Endothelial cell of umbilical vein (primary cell): ENCODE measurements at regions not wholly inside any gene's neighbourhood (a gene's known extent, or its start where the extent isn't known, plus 50 kb on each side); places are given as distances from the start of the nearest gene placed in this dataset.

Experiments used
- BruUV-seq: library from RNA; stranded (reverse); fragments of 400-500 nt; replicated peaks from 2 replicates; lab custom pipeline; 2021; lab: Mats Ljungman, UMichigan
- CTCF ChIA-PET: fragments of 300-600, 350-600 bp; sonication (Branson Sonifier 250); formaldehyde crosslinking; loops from one replicate; lab custom pipeline; 2021; ENCODE audit warnings: antibody characterized with exemption, inconsistent platforms; lab: Charles Lee
- POLR2A ChIA-PET: fragments of 300-600, 350-600 bp; sonication (Branson Sonifier 250); formaldehyde crosslinking; loops from one replicate; lab custom pipeline; 2021; ENCODE audit warnings: antibody characterized with exemption, inconsistent platforms; lab: Charles Lee
- DNase-seq: peaks from one replicate; pipeline ENCODE4 v3.0.0-alpha.2; 2011; ENCODE audit warnings: low read depth, low spot score
- FAIRE-seq: peaks from 2 replicates; lab custom pipeline; 2011; peaks lifted over from hg19 to GRCh38; lab: Jason Lieb, UNC
- H2AFZ ChIP-seq: 2 replicates; pipeline ENCODE4 v1.6.0; 2012; ENCODE audit warnings: low read depth, low read length, control low read depth, inconsistent platforms
- H3K27ac ChIP-seq: 2 replicates; pipeline ENCODE4 v1.5.1; 2011; ENCODE audit warnings: low read depth, mild to moderate bottlenecking, control low read depth, low read length, moderate library complexity; ENCODE audit not compliant: insufficient read depth
- H3K27me3 ChIP-seq, 2 experiments: 2 replicates each; pipeline versions ENCODE4 v1.6.0 to v1.6.1; 2011; ENCODE audit warnings: low read length in 2 of 2, mixed read lengths in 1 of 2; ENCODE audit not compliant: control insufficient read depth in 2 of 2, insufficient read depth in 2 of 2
- H3K36me3 ChIP-seq, 2 experiments: 2 replicates in 1 of 2; 3 replicates in 1 of 2; pipeline ENCODE4 v1.5.1; 2011; ENCODE audit warnings: low read length in 2 of 2, mild to moderate bottlenecking in 1 of 2, moderate library complexity in 1 of 2; ENCODE audit not compliant: control insufficient read depth in 2 of 2, insufficient read depth in 2 of 2; ENCODE audit errors: extremely low read depth in 1 of 2
- H3K4me1 ChIP-seq: 3 replicates; pipeline ENCODE4 v1.5.1; 2011; ENCODE audit warnings: mild to moderate bottlenecking, low read length; ENCODE audit not compliant: control insufficient read depth, insufficient read depth; ENCODE audit errors: extremely low read depth
- H3K4me2 ChIP-seq: 2 replicates; pipeline ENCODE4 v1.6.1; 2011; ENCODE audit warnings: low read length, control low read depth, mixed read lengths; ENCODE audit not compliant: insufficient read depth
- H3K4me3 ChIP-seq, 3 experiments: fragments of 200-600 bp in 1 of 3; sonication (generic), shearing (Covaris generic) in 1 of 3; replicated peaks in 1 of 3; 2 replicates each; pipeline ENCODE4 v1.5.1; 2011 to 2016; ENCODE audit warnings: control low read depth in 3 of 3, low read length in 3 of 3, mild to moderate bottlenecking in 2 of 3, inconsistent platforms in 1 of 3, low read depth in 1 of 3, moderate library complexity in 1 of 3; ENCODE audit not compliant: insufficient read depth in 1 of 3
- H3K79me2 ChIP-seq: 2 replicates; pipeline ENCODE4 v1.6.0; 2012; ENCODE audit warnings: low read length, inconsistent platforms; ENCODE audit not compliant: control insufficient read depth, insufficient read depth
- H3K9ac ChIP-seq: replicated peaks from 2 replicates; pipeline ENCODE3; 2011; ENCODE audit warnings: low read length, control low read depth; ENCODE audit not compliant: insufficient read depth; ENCODE audit errors: extremely low read depth
- H3K9me1 ChIP-seq: replicated peaks from 3 replicates; pipeline ENCODE4 v1.6.0; 2011; ENCODE audit warnings: mild to moderate bottlenecking, low read length; ENCODE audit not compliant: control insufficient read depth, insufficient read depth; ENCODE audit errors: extremely low read depth
- H3K9me3 ChIP-seq: replicated peaks from 2 replicates; pipeline ENCODE4 v1.5.1; 2012; ENCODE audit warnings: low read length, inconsistent platforms; ENCODE audit not compliant: control insufficient read depth, insufficient read depth
- H4K20me1 ChIP-seq: replicated peaks from 2 replicates; pipeline ENCODE3; 2011; ENCODE audit warnings: mild to moderate bottlenecking, low read length; ENCODE audit not compliant: control insufficient read depth, insufficient read depth; ENCODE audit errors: extremely low read depth
- CTCF ChIP-seq, 2 donors: IDR thresholded peaks; 1 replicate in 1 of 2; 2 replicates in 1 of 2; pipeline ENCODE4 v1.5.1; 2011; ENCODE audit warnings: low read length in 2 of 2, mild to moderate bottlenecking in 2 of 2, moderate library complexity in 2 of 2, control low read depth in 1 of 2, inconsistent platforms in 1 of 2, low read depth in 1 of 2; ENCODE audit not compliant: insufficient read depth in 1 of 2; ENCODE audit errors: extremely low read depth in 1 of 2
- EZH2 ChIP-seq: IDR thresholded peaks from 2 replicates; pipeline ENCODE4 v1.6.1; 2012; ENCODE audit warnings: borderline replicate concordance, low read depth, mild to moderate bottlenecking, moderate library complexity, low read length, inconsistent platforms; ENCODE audit not compliant: severe bottlenecking
- FOS ChIP-seq: IDR thresholded peaks from 2 replicates; pipeline ENCODE4 v1.6.1; 2011; ENCODE audit warnings: mild to moderate bottlenecking, low read length, moderate library complexity, borderline replicate concordance; ENCODE audit not compliant: insufficient read depth
- GATA2 ChIP-seq: IDR thresholded peaks from 2 replicates; pipeline ENCODE4 v1.7.0; 2011; ENCODE audit warnings: low read depth, mild to moderate bottlenecking, moderate library complexity, mixed read lengths, low read length; ENCODE audit not compliant: insufficient read length, insufficient read depth
- JUN ChIP-seq: IDR thresholded peaks from 2 replicates; pipeline ENCODE4 v1.6.1; 2011; ENCODE audit warnings: borderline replicate concordance, low read depth; ENCODE audit not compliant: insufficient read length, insufficient read depth
- MAX ChIP-seq: IDR thresholded peaks from 2 replicates; pipeline ENCODE4 v1.6.1; 2011; ENCODE audit not compliant: insufficient read depth, insufficient read length
- MYC ChIP-seq: IDR thresholded peaks from one replicate; pipeline ENCODE4 v1.6.1; 2011; ENCODE audit warnings: mild to moderate bottlenecking, low read depth, low read length
- POLR2A ChIP-seq: IDR thresholded peaks from 2 replicates; pipeline ENCODE4 v1.6.1; 2012; ENCODE audit warnings: low read depth, mild to moderate bottlenecking, control low read depth, low read length
- POLR2AphosphoS5 ChIP-seq: IDR thresholded peaks from 2 replicates; pipeline ENCODE4 v1.6.1; 2012; ENCODE audit warnings: low read depth, mild to moderate bottlenecking, control low read depth, low read length, moderate library complexity; ENCODE audit not compliant: insufficient read depth
- dilution Hi-C: fragments of 300-500 bp; cut with MboI; formaldehyde crosslinking; loops from one replicate; pipeline ENCODE4 v1.15.0; 2019; ENCODE audit warnings: low sequenced_read_pairs; ENCODE audit not compliant: extremely low pct_ligation_motif_present
- intact Hi-C: fragments of 100-400 bp; cut with micrococcal nuclease; formaldehyde crosslinking; loops from one replicate; pipeline ENCODE4 v1.10.0; 2022

DNA sequence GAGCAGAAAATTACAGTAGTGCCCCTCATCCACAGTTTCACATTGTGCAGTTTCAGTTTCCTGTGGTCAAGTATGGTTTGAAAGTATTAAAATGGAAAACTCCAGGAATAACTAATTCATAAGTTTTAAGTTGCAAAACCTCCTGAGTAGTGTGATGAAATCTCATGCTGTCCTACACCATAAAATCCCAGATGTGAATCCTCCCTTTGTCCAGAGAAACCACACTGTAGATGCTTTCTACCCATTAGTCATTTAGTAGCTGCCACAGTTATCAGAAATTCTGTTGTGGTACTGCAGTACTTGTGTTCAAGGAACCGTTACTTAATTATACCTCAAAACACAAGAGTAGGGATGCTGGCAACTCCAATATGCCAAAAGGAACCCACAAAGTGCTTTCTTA, 74.7 kb downstream of the PTCHD4 start:
- Histone ChIP-seq H3K27ac (no peak overlapping the region), H2AFZ (no peak overlapping the region), H3K4me1 (no peaks in the 10 kb centered on the region), H3K4me3 (no peak overlapping the region), H3K9ac (no peak overlapping the region), H3K36me3 (no peaks in the 10 kb centered on the region), H3K9me1 (no peaks in the 10 kb centered on the region), H4K20me1 (no peaks in the 10 kb centered on the region), H3K27me3 (no peaks in the 10 kb centered on the region), H3K4me2 (no peak overlapping the region), H3K9me3 (no peaks in the 10 kb centered on the region), H3K79me2 (no peaks in the 10 kb centered on the region)
- no peak for TF ChIP-seq FOS
- DNase-seq (no peak), FAIRE-seq (no peak)
- no TSS peak for BruUV-seq
- POLR2A ChIA-PET, result no interaction called here
- intact Hi-C loops (no loop called here), dilution Hi-C loops (no loop called here)
- CTCF ChIA-PET, result no interaction called here

DNA sequence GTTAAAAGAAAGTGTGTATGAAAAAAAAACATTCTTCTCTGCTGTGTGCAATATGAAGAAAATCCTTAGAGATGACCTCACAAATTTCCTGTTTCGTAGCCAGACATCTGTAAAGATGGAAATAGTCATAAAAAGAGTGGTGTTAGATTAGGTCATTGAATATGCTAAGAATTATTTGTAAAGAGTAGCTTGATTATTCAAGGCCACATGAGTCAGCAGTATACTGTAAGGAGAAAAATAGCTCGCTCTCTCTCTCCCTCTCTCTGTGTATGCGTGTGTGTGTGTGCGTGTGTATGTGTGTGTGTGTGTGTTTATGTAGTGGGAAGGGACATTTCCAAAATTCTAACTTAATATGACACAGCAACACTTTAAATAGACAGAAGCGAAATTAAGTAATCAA, 78.8 kb downstream of the PTCHD4 start:
- FAIRE-seq (no peak), DNase-seq (peak; percentile 77)
- H3K4me3 ChIP-seq, result no peak overlapping the region
- no peaks in the 10 kb centered on the region for H3K9me3 ChIP-seq
- POLR2A ChIA-PET, result no interaction called here
- H3K4me1 ChIP-seq, result no peaks in the 10 kb centered on the region
- no peaks in the 10 kb centered on the region for H4K20me1 ChIP-seq
- dilution Hi-C loops, result no loop called here
- H3K27me3 ChIP-seq, result no peaks in the 10 kb centered on the region
- no TSS peak for BruUV-seq
- H3K4me2 ChIP-seq, result no peak overlapping the region
- no peak overlapping the region for H3K27ac ChIP-seq
- no peaks in the 10 kb centered on the region for H3K9me1 ChIP-seq
- no peaks in the 10 kb centered on the region for H3K36me3 ChIP-seq
- no peak overlapping the region for H3K9ac ChIP-seq
- CTCF ChIA-PET, result interaction anchor here (0.8 to 1.3 kb wide), 3 partner anchors 9 to 14 kb away, joined by 3 to 4 read pairs (median 4); no protein-coding TSS in a partner anchor
- H2AFZ ChIP-seq, result no peak overlapping the region
- H3K79me2 ChIP-seq, result no peaks in the 10 kb centered on the region
- intact Hi-C loops, result no loop called here
- TF ChIP-seq POLR2AphosphoS5, result no peak
- TF ChIP-seq JUN, result peak; percentile 70
- peak; percentile 40 for TF ChIP-seq FOS
- TF ChIP-seq CTCF (IDR thresholded peaks at IDR 0.05; ENCODE audit: extremely low read depth in 1 of 2, insufficient read depth in 1 of 2, low read depth in 1 of 2, low read length in 2 of 2), result no peak
- TF ChIP-seq GATA2, result no peak
- TF ChIP-seq MYC, result no peak
- no peak for TF ChIP-seq POLR2A
- TF ChIP-seq MAX, result no peak
- TF ChIP-seq EZH2, result no peak
